Tibial nerve (tissue), 4 donors: ENCODE measurements at regions not wholly inside any gene's neighbourhood (a gene's known extent, or its start where the extent isn't known, plus 50 kb on each side); places are given as distances from the start of the nearest gene placed in this dataset.

Experiments
- DNase-seq, 2 donors: peaks; one replicate each; pipeline ENCODE4 v3.0.0-alpha.2; 2019; ENCODE audit warnings: low spot score in 2 of 2
- H3K27ac ChIP-seq, 4 donors: fragments of 200-600 bp; sonication (generic) in 3 of 4; one replicate each; pipeline ENCODE4 v1.5.1; 2017 to 2019; ENCODE audit warnings: mild to moderate bottlenecking in 1 of 4
- H3K27me3 ChIP-seq, 2 donors: fragments of 200-600 bp; sonication (generic) in 1 of 2; one replicate each; pipeline versions ENCODE4 v1.5.1 to v1.6.0; 2017 to 2019
- H3K36me3 ChIP-seq, 3 donors: fragments of 200-600 bp; sonication (generic); one replicate each; pipeline ENCODE4 v1.5.1; 2018 to 2019
- H3K4me1 ChIP-seq, 4 donors: fragments of 200-600 bp; sonication (generic) in 3 of 4; one replicate each; pipeline ENCODE4 v1.5.1; 2017 to 2019
- H3K4me3 ChIP-seq, 4 donors: fragments of 200-600 bp; sonication (generic) in 3 of 4; one replicate each; pipeline ENCODE4 v1.5.1; 2017 to 2019; ENCODE audit warnings: mild to moderate bottlenecking in 1 of 4, moderate library complexity in 1 of 4
- H3K9me3 ChIP-seq, 4 donors: fragments of 200-600 bp; sonication (generic) in 3 of 4; one replicate each; pipeline ENCODE4 v1.5.1; 2017 to 2019
- CTCF ChIP-seq, 5 experiments: fragments of 200-600 bp in 3 of 5; fragments of 450-650 bp in 2 of 5; sonication (generic) in 3 of 5; IDR thresholded peaks; one replicate each; pipeline ENCODE4 v1.5.1; 2016 to 2019; ENCODE audit warnings: antibody characterized with exemption in 5 of 5, mild to moderate bottlenecking in 3 of 5, moderate library complexity in 2 of 5
- EP300 ChIP-seq, 2 donors: sonication (generic); formaldehyde crosslinking; IDR thresholded peaks; one replicate each; pipeline ENCODE4 v1.6.1; 2017; ENCODE audit warnings: antibody characterized with exemption in 2 of 2, mild to moderate bottlenecking in 1 of 2
- POLR2A ChIP-seq, 2 donors: fragments of 450-650 bp; IDR thresholded peaks; one replicate each; pipeline ENCODE4 v1.6.1; 2017; ENCODE audit warnings: antibody characterized with exemption in 2 of 2, mild to moderate bottlenecking in 2 of 2, moderate library complexity in 2 of 2
- WGBS, 2 donors: methylation state at CpG; one replicate each; pipeline ENCODE4 v1.1.5; 2018; 5-methylcytosine and 5-hydroxymethylcytosine counted together

GRCh38 chr20:22866812-22867341 is 168.2 kb upstream of the SSTR4 start:
- Histone ChIP-seq H3K36me3 (no peaks in the 10 kb centered on the region), H3K9me3 (peaks cover 0 to 13% (median 0%) of the 10 kb centered on the region in 4 donors), H3K4me3 (no peak overlapping the region), H3K27ac (no peak overlapping the region), H3K27me3 (no peaks in the 10 kb centered on the region), H3K4me1 (no peaks in the 10 kb centered on the region)
- 17 to 18% methylated on average over 2 of the region's 2 CpGs for WGBS, 2 donors
- DNase-seq = no peak
- no peak for TF ChIP-seq CTCF (IDR thresholded peaks at IDR 0.05)
- no peak for TF ChIP-seq POLR2A (IDR thresholded peaks at IDR 0.05)
- TF ChIP-seq EP300 (IDR thresholded peaks at IDR 0.05) = no peak

GRCh38 chr20:22878166-22878565 is 156.9 kb upstream of the SSTR4 start:
- TF ChIP-seq POLR2A (IDR thresholded peaks at IDR 0.05) (no peak), EP300 (IDR thresholded peaks at IDR 0.05) (no peak), CTCF (IDR thresholded peaks at IDR 0.05) (no peak)
- H3K27ac ChIP-seq = no peak overlapping the region
- 84 to 85% methylated on average over 4 of the region's 4 CpGs for WGBS, 2 donors
- no peak overlapping the region for H3K4me3 ChIP-seq
- no peaks in the 10 kb centered on the region for H3K36me3 ChIP-seq
- no peaks in the 10 kb centered on the region for H3K4me1 ChIP-seq
- H3K27me3 ChIP-seq = no peaks in the 10 kb centered on the region
- DNase-seq = no peak
- H3K9me3 ChIP-seq = no peaks in the 10 kb centered on the region

- H3K36me3 ChIP-seq = no peaks in the 10 kb centered on the region
- WGBS, 2 donors = 83 to 86% methylated on average over 2 of the region's 2 CpGs
- H3K4me3 ChIP-seq = no peak overlapping the region
- H3K9me3 ChIP-seq = peaks cover 0 to 4% (median 0%) of the 10 kb centered on the region in 4 donors
- no peaks in the 10 kb centered on the region for H3K4me1 ChIP-seq
- TF ChIP-seq EP300 (IDR thresholded peaks at IDR 0.05) (no peak), CTCF (IDR thresholded peaks at IDR 0.05) (no peak), POLR2A (IDR thresholded peaks at IDR 0.05) (no peak)
- H3K27ac ChIP-seq = no peak overlapping the region
- no peak for DNase-seq
- H3K27me3 ChIP-seq = no peaks in the 10 kb centered on the region
Measured at GRCh38 chr20:22880277-22880676, 154.8 kb upstream of the SSTR4 start.

GRCh38 chr20:22887796-22888195 is 147.3 kb upstream of the SSTR4 start:
- Histone ChIP-seq H3K9me3 (peaks cover 0 to 7% (median 0%) of the 10 kb centered on the region in 4 donors), H3K27me3 (no peaks in the 10 kb centered on the region), H3K4me1 (no peaks in the 10 kb centered on the region), H3K36me3 (no peaks in the 10 kb centered on the region), H3K27ac (no peak overlapping the region), H3K4me3 (no peak overlapping the region)
- no peak for DNase-seq
- no peak for TF ChIP-seq EP300 (IDR thresholded peaks at IDR 0.05)
- no peak for TF ChIP-seq CTCF (IDR thresholded peaks at IDR 0.05)
- TF ChIP-seq POLR2A (IDR thresholded peaks at IDR 0.05) = no peak
- 69 to 84% methylated on average over 2 of the region's 2 CpGs for WGBS, 2 donors

- TF ChIP-seq EP300 (IDR thresholded peaks at IDR 0.05) (no peak), CTCF (IDR thresholded peaks at IDR 0.05) (no peak), POLR2A (IDR thresholded peaks at IDR 0.05) (no peak)
- no peaks in the 10 kb centered on the region for H3K4me1 ChIP-seq
Measured at GRCh38 chr20:22890594-22891300, 144.4 kb upstream of the SSTR4 start.

More at GRCh38 chr20:22890594-22891300, 144.4 kb upstream of the SSTR4 start:
- WGBS, 2 donors = 70 to 81% methylated on average over 5 of the region's 5 CpGs
- peaks cover 0 to 3% (median 0%) of the 10 kb centered on the region in 4 donors for H3K9me3 ChIP-seq
- no peak for DNase-seq
- no peaks in the 10 kb centered on the region for H3K36me3 ChIP-seq
- H3K27me3 ChIP-seq = no peaks in the 10 kb centered on the region
- H3K27ac ChIP-seq = no peak overlapping the region
- no peak overlapping the region for H3K4me3 ChIP-seq
